H1 (cell line): ENCODE measurements at regions not wholly inside any gene's neighbourhood (a gene's known extent, or its start where the extent isn't known, plus 50 kb on each side); places are given as distances from the start of the nearest gene placed in this dataset.

ENCODE experiments used
- CTCF ChIA-PET: fragments of 300-600 bp; sonication (Branson Sonifier 250); formaldehyde crosslinking; loops from one replicate; lab custom pipeline; 2021; ENCODE audit not compliant: partially characterized antibody; lab: Charles Lee
- POLR2A ChIA-PET: fragments of 300-600 bp; sonication (Branson Sonifier 250); formaldehyde crosslinking; loops from one replicate; lab custom pipeline; 2021; ENCODE audit warnings: inconsistent platforms; ENCODE audit not compliant: partially characterized antibody; lab: Charles Lee
- DNase-seq, 2 experiments: peaks; one replicate each; pipeline versions ENCODE4 v3.0.0 to v3.0.0-alpha.2; 2010 to 2022; ENCODE audit warnings: low spot score in 2 of 2, low read depth in 1 of 2, mixed read lengths in 1 of 2
- FAIRE-seq: peaks from 2 replicates; lab custom pipeline; 2011; peaks lifted over from hg19 to GRCh38; lab: Jason Lieb, UNC
- H2AFZ ChIP-seq: 2 replicates; pipeline ENCODE4 v1.8.1; 2012; ENCODE audit warnings: low read length, inconsistent platforms
- H2AK5ac ChIP-seq: 2 replicates; pipeline ENCODE4 v1.6.1; 2013; ENCODE audit warnings: low read depth, low read length
- H2BK120ac ChIP-seq: replicated peaks from 2 replicates; pipeline ENCODE3; 2013; ENCODE audit warnings: low read depth, low read length, inconsistent platforms
- H2BK12ac ChIP-seq: 2 replicates; pipeline ENCODE4 v1.6.1; 2013; ENCODE audit warnings: low read depth, low read length
- H2BK15ac ChIP-seq: 2 replicates; pipeline ENCODE4 v1.6.1; 2013; ENCODE audit warnings: low read length
- H2BK20ac ChIP-seq: 2 replicates; pipeline ENCODE4 v1.6.1; 2013; ENCODE audit warnings: low read length
- H2BK5ac ChIP-seq: 2 replicates; pipeline ENCODE4 v1.6.1; 2013; ENCODE audit warnings: low read depth, low read length
- H3K14ac ChIP-seq: 2 replicates; pipeline ENCODE4 v1.6.1; 2013; ENCODE audit warnings: inconsistent platforms; ENCODE audit not compliant: insufficient read length
- H3K18ac ChIP-seq: 2 replicates; pipeline ENCODE4 v1.6.1; 2013; ENCODE audit warnings: low read length; ENCODE audit errors: extremely low read depth
- H3K23ac ChIP-seq: 2 replicates; pipeline ENCODE4 v1.6.1; 2013; ENCODE audit warnings: inconsistent platforms; ENCODE audit not compliant: insufficient read length
- H3K23me2 ChIP-seq: 2 replicates; pipeline ENCODE4 v1.6.1; 2013; ENCODE audit warnings: low read depth, low read length
- H3K27ac ChIP-seq: 2 replicates; pipeline ENCODE4 v1.6.1; 2011; ENCODE audit warnings: low read depth, low read length, inconsistent platforms
- H3K27me3 ChIP-seq, 4 experiments: replicated peaks in 1 of 4; 1 replicate in 1 of 4; 2 replicates in 3 of 4; pipeline versions ENCODE4 v1.6.1 to v1.8.1; 2011 to 2013; ENCODE audit warnings: low read length in 3 of 4, mild to moderate bottlenecking in 3 of 4, inconsistent platforms in 2 of 4, mixed read lengths in 2 of 4, moderate library complexity in 1 of 4; ENCODE audit not compliant: control insufficient read depth in 3 of 4, insufficient read depth in 3 of 4; ENCODE audit errors: extremely low read depth in 1 of 4
- H3K36me3 ChIP-seq, 4 experiments: 2 replicates each; pipeline versions ENCODE4 v1.6.1 to v1.8.1; 2011 to 2013; ENCODE audit warnings: mild to moderate bottlenecking in 4 of 4, low read length in 3 of 4, moderate library complexity in 2 of 4, control low read depth in 1 of 4, inconsistent platforms in 1 of 4; ENCODE audit not compliant: insufficient read depth in 4 of 4, control insufficient read depth in 2 of 4
- H3K4ac ChIP-seq: replicated peaks from 2 replicates; pipeline ENCODE3; 2013; ENCODE audit warnings: low read length, low read depth, mixed read lengths, inconsistent platforms; ENCODE audit not compliant: insufficient read length
- H3K4me1 ChIP-seq, 4 experiments: replicated peaks in 1 of 4; 1 replicate in 1 of 4; 2 replicates in 3 of 4; pipeline versions ENCODE4 v1.6.1 to v1.8.1; 2011 to 2013; ENCODE audit warnings: low read length in 3 of 4, inconsistent platforms in 2 of 4, mixed read lengths in 1 of 4; ENCODE audit not compliant: insufficient read depth in 4 of 4, control insufficient read depth in 3 of 4
- H3K4me2 ChIP-seq, 2 experiments: 2 replicates each; pipeline versions ENCODE4 v1.6.1 to v1.8.1; 2011 to 2013; ENCODE audit warnings: low read depth in 2 of 2, low read length in 2 of 2, control low read depth in 1 of 2, inconsistent platforms in 1 of 2, mild to moderate bottlenecking in 1 of 2; ENCODE audit not compliant: insufficient read depth in 1 of 2
- H3K4me3 ChIP-seq, 4 experiments: fragments of 200-600, 300-600 bp in 1 of 4; sonication (generic), shearing (Covaris generic), sonication (Bioruptor Twin) in 1 of 4; 2 replicates each; pipeline versions ENCODE4 v1.5.1 to v1.8.1; 2011 to 2016; ENCODE audit warnings: low read length in 4 of 4, low read depth in 3 of 4, control low read depth in 2 of 4, inconsistent platforms in 2 of 4, mild to moderate bottlenecking in 2 of 4, mixed read lengths in 1 of 4, moderate library complexity in 1 of 4; ENCODE audit not compliant: insufficient read depth in 2 of 4; ENCODE audit errors: extremely low read depth in 1 of 4
- H3K56ac ChIP-seq: replicated peaks from 2 replicates; pipeline ENCODE3; 2013; ENCODE audit warnings: low read depth, mild to moderate bottlenecking, mixed read lengths, low read length, inconsistent platforms; ENCODE audit not compliant: insufficient read length
- H3K79me1 ChIP-seq: 2 replicates; pipeline ENCODE4 v1.6.1; 2013; ENCODE audit warnings: low read depth, low read length, control low read depth
- H3K79me2 ChIP-seq, 2 experiments: 2 replicates each; pipeline versions ENCODE4 v1.6.1 to v1.8.1; 2012 to 2013; ENCODE audit warnings: low read length in 2 of 2, mild to moderate bottlenecking in 2 of 2, inconsistent platforms in 1 of 2; ENCODE audit not compliant: insufficient read depth in 2 of 2, control insufficient read depth in 1 of 2
- H3K9ac ChIP-seq, 4 experiments: replicated peaks in 1 of 4; 1 replicate in 1 of 4; 2 replicates in 3 of 4; pipeline versions ENCODE4 v1.6.1 to v1.8.1; 2011 to 2013; ENCODE audit warnings: low read depth in 3 of 4, low read length in 3 of 4, control low read depth in 2 of 4, mild to moderate bottlenecking in 2 of 4, moderate library complexity in 2 of 4, inconsistent platforms in 1 of 4; ENCODE audit errors: extremely low read depth in 1 of 4
- H3K9me3 ChIP-seq, 2 experiments: 2 replicates each; pipeline versions ENCODE4 v1.6.1 to v1.8.1; 2012 to 2013; ENCODE audit warnings: mild to moderate bottlenecking in 2 of 2, moderate library complexity in 2 of 2, control low read depth in 1 of 2, inconsistent platforms in 1 of 2, low read depth in 1 of 2, low read length in 1 of 2, mixed read lengths in 1 of 2; ENCODE audit not compliant: insufficient read depth in 2 of 2
- H4K20me1 ChIP-seq, 2 experiments: replicated peaks in 1 of 2; 2 replicates each; pipeline versions ENCODE3 to v1.8.1; 2011 to 2013; ENCODE audit warnings: inconsistent platforms in 2 of 2, low read length in 2 of 2, mild to moderate bottlenecking in 1 of 2; ENCODE audit not compliant: insufficient read depth in 2 of 2, control insufficient read depth in 1 of 2
- H4K5ac ChIP-seq: 2 replicates; pipeline ENCODE4 v1.6.1; 2013; ENCODE audit warnings: low read length, low read depth, mixed read lengths, inconsistent platforms; ENCODE audit not compliant: insufficient read length
- H4K8ac ChIP-seq: 2 replicates; pipeline ENCODE4 v1.8.0; 2013; ENCODE audit warnings: mild to moderate bottlenecking, moderate library complexity, low read length, inconsistent platforms; ENCODE audit not compliant: insufficient read depth; ENCODE audit errors: extremely low read depth
- H4K91ac ChIP-seq: replicated peaks from 2 replicates; pipeline ENCODE3; 2013; ENCODE audit warnings: low read length, mixed read lengths, inconsistent platforms; ENCODE audit not compliant: insufficient read length
- ASH2L ChIP-seq: fragments of 200-600, 300-600 bp; sonication (generic); IDR thresholded peaks from one replicate; pipeline ENCODE4 v1.7.1; 2017; ENCODE audit warnings: low read length
- BACH1 ChIP-seq: IDR thresholded peaks from 2 replicates; pipeline ENCODE4 v1.6.1; 2012; ENCODE audit warnings: low read length, improper control_type of control experiment
- CBX5 ChIP-seq: fragments of 300-800, 300-1000 bp; sonication (generic); IDR thresholded peaks from 2 replicates; pipeline ENCODE4 v1.7.1; 2016; ENCODE audit warnings: antibody characterized with exemption, low read length, low read depth
- CBX8 ChIP-seq: fragments of 300-800, 300-1000 bp; sonication (generic); IDR thresholded peaks from 2 replicates; pipeline ENCODE4 v1.7.1; 2016; ENCODE audit warnings: low read depth, low read length, borderline replicate concordance
- EZH2 ChIP-seq: fragments of 200-600 bp; sonication (generic); IDR thresholded peaks from 2 replicates; pipeline ENCODE4 v1.7.1; 2012; ENCODE audit warnings: low read depth, mild to moderate bottlenecking, moderate library complexity, low read length, inconsistent platforms; ENCODE audit not compliant: severe bottlenecking
- HDAC2 ChIP-seq, 2 experiments: fragments of 300-600 bp in 1 of 2; sonication (generic) in 1 of 2; IDR thresholded peaks; 2 replicates each; pipeline ENCODE4 v1.6.1; 2011 to 2012; ENCODE audit warnings: low read depth in 2 of 2, low read length in 2 of 2, mild to moderate bottlenecking in 2 of 2, moderate library complexity in 2 of 2, borderline replicate concordance in 1 of 2, inconsistent platforms in 1 of 2
- MAFK ChIP-seq: IDR thresholded peaks from 2 replicates; pipeline ENCODE4 v1.6.1; 2012; ENCODE audit warnings: low read depth, mild to moderate bottlenecking, improper control_type of control experiment, low read length
- PHF8 ChIP-seq: fragments of 200-600 bp; sonication (generic); conservative IDR thresholded peaks from 2 replicates; pipeline ENCODE4 v1.7.1; 2012; ENCODE audit warnings: low read depth, mild to moderate bottlenecking, inconsistent platforms, low read length, moderate library complexity
- POLR2AphosphoS5 ChIP-seq: IDR thresholded peaks from 2 replicates; pipeline ENCODE4 v1.6.1; 2011; ENCODE audit warnings: low read depth, low read length
- RNF2 ChIP-seq: fragments of 200-900, 300-1000 bp; sonication (generic); IDR thresholded peaks from 2 replicates; pipeline ENCODE4 v1.7.1; 2016; ENCODE audit warnings: borderline replicate concordance, low read depth, mild to moderate bottlenecking, antibody characterized with exemption, low read length; ENCODE audit not compliant: poor library complexity, severe bottlenecking; ENCODE audit errors: missing control alignments
- SIRT6 ChIP-seq: IDR thresholded peaks from one replicate; pipeline ENCODE4 v1.7.1; 2012; ENCODE audit warnings: low read length, inconsistent platforms
- SP4 ChIP-seq: IDR thresholded peaks from 2 replicates; pipeline ENCODE4 v1.6.1; 2012; ENCODE audit warnings: low read length, inconsistent platforms
- SUZ12 ChIP-seq: fragments of 200-600 bp; sonication (generic); IDR thresholded peaks from 2 replicates; pipeline ENCODE4 v1.6.1; 2012; ENCODE audit warnings: mild to moderate bottlenecking, inconsistent platforms, low read length, moderate library complexity, mixed read lengths
- TAF1 ChIP-seq: IDR thresholded peaks from 2 replicates; pipeline ENCODE4 v1.6.1; 2011; ENCODE audit warnings: mild to moderate bottlenecking, low read depth, low read length
- WGBS, 2 experiments: shearing (Covaris generic) in 1 of 2; methylation state at CpG; one replicate each; pipeline versions ENCODE4 v1.1.6 to v1.1.7; 2013 to 2015; ENCODE audit warnings: low lambda C conversion rate in 2 of 2, mixed read lengths in 2 of 2, inconsistent platforms in 1 of 2, low coverage in 1 of 2, missing lambda C conversion rate in 1 of 2; ENCODE audit not compliant: insufficient replicate concordance in 2 of 2, insufficient coverage in 1 of 2, insufficient read length in 1 of 2; ENCODE audit errors: extremely low coverage in 1 of 2, missing lambda C conversion rate in 1 of 2; 5-methylcytosine and 5-hydroxymethylcytosine counted together

DNA sequence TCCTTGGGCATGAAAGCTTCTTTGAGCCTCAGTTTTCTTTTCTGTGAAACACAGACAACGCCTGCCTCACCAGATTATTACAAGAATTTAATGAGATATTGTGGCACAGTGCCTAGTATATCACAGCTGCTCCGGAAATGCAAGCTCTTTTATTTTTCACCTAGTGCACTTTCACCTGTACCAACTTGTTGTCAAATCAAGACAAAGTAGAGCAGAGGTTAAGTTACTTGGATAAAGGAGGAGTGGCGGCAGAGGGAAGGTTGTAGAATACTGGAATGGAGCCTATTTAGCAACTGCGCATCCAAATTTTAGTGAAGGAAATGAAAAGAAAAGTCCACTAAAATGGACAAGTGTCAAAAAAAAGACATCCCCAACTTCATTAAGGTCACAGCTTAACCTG is 54.9 kb upstream of the RHOBTB1 start:
- CTCF ChIA-PET, result interaction anchor here (0.6 to 1.6 kb wide), 6 partner anchors 9 to 1181 kb away, joined by 3 to 5 read pairs (median 4); no protein-coding TSS in a partner anchor
- Histone ChIP-seq H3K9me3 (no peaks in the 10 kb centered on the region), H2BK120ac (no peak overlapping the region), H3K79me1 (no peaks in the 10 kb centered on the region), H3K23me2 (peaks cover 9% of the 10 kb centered on the region), H2AK5ac (no peak overlapping the region), H3K56ac (no peak overlapping the region), H4K5ac (no peak overlapping the region), H2BK12ac (no peak overlapping the region), H3K9ac (no peak overlapping the region), H3K4me1 (0 out of 7 replicates have a peak, but pooled peaks cover 0 to 2% (median 0%) of the 10 kb centered on the region in 4 experiments), H4K8ac (no peak overlapping the region), H4K91ac (no peak overlapping the region), H3K79me2 (no peaks in the 10 kb centered on the region), H4K20me1 (peaks cover 0 to 2% of the 10 kb centered on the region in 2 experiments), H3K4ac (no peak overlapping the region), H3K18ac (no peak overlapping the region), H2BK20ac (no peak overlapping the region), H3K4me3 (no peak overlapping the region), H2BK5ac (no peak overlapping the region), H2BK15ac (no peak overlapping the region), H3K36me3 (no peaks in the 10 kb centered on the region), H3K14ac (no peak overlapping the region), H2AFZ (no peak overlapping the region), H3K4me2 (no peak overlapping the region), H3K27me3 (peaks cover 0 to 9% (median 6%) of the 10 kb centered on the region in 4 experiments; a peak in 5 of 7 replicates), H3K27ac (no peak overlapping the region), H3K23ac (no peak overlapping the region)
- WGBS, 2 experiments, result 93% methylated on average over 4 of the region's 4 CpGs; no CpG with 5 or more reads in 1 of the 2 experiments
- DNase-seq (no peak), FAIRE-seq (no peak)
- POLR2A ChIA-PET, result no interaction called here
- TF ChIP-seq POLR2AphosphoS5, result no peak
- no peak for TF ChIP-seq BACH1
- TF ChIP-seq SUZ12, result no peak
- no peak for TF ChIP-seq CBX8
- TF ChIP-seq HDAC2 (IDR thresholded peaks at IDR 0.05; ENCODE audit: borderline replicate concordance in 1 of 2, low read depth in 2 of 2, low read length in 2 of 2), result no peak
- no peak for TF ChIP-seq PHF8
- no peak for TF ChIP-seq TAF1
- TF ChIP-seq CBX5, result no peak
- TF ChIP-seq EZH2, result no peak
- no peak for TF ChIP-seq MAFK
- TF ChIP-seq RNF2, result no peak
- no peak for TF ChIP-seq ASH2L
- no peak for TF ChIP-seq SIRT6
- TF ChIP-seq SP4, result no peak
